Naive thymus-derived CD8-positive, alpha-beta T cell (primary cell): ENCODE measurements at regions not wholly inside any gene's neighbourhood (a gene's known extent, or its start where the extent isn't known, plus 50 kb on each side); places are given as distances from the start of the nearest gene placed in this dataset.
A peak's percentile ranks its signal among the peaks of the same experiment; 100 is the strongest.

Experiments used
- ATAC-seq, 2 donors: fragments of 150-1000 bp; cut with Tn5 transposase in 1 of 2; sonication (Bioruptor Pico), chemical (Tn5 transposase) in 1 of 2; 1 replicate in 1 of 2; 2 replicates in 1 of 2; pipeline ENCODE4 v1.10.0; 2021; ENCODE audit warnings: mild to moderate bottlenecking in 2 of 2, moderate library complexity in 2 of 2
- POLR2A ChIA-PET: fragments of 350-600 bp; sonication (Branson Sonifier 250); formaldehyde crosslinking; loops from one replicate; lab custom pipeline; 2021; ENCODE audit warnings: antibody characterized with exemption; lab: Charles Lee
- DNase-seq, 10 donors: peaks; one replicate each; pipeline versions ENCODE4 v3.0.0 to v3.0.0-alpha.2; 2020 to 2022
- H3K27ac Mint-ChIP-seq, 10 donors: one replicate each; pipeline ENCODE4 v1.8.0; 2020 to 2022; ENCODE audit warnings: mild to moderate bottlenecking in 10 of 10, mixed read lengths in 10 of 10, moderate library complexity in 4 of 10, inconsistent platforms in 1 of 10
- H3K27me3 Mint-ChIP-seq, 5 donors: one replicate each; pipeline ENCODE4 v1.8.0; 2021 to 2022; ENCODE audit warnings: mixed read lengths in 5 of 5
- H3K36me3 Mint-ChIP-seq, 3 donors: one replicate each; pipeline ENCODE4 v1.8.0; 2020 to 2022; ENCODE audit warnings: mixed read lengths in 3 of 3, mild to moderate bottlenecking in 2 of 3, inconsistent platforms in 1 of 3
- H3K4me1 Mint-ChIP-seq, 4 donors: one replicate each; pipeline ENCODE4 v1.8.0; 2021 to 2022; ENCODE audit warnings: mixed read lengths in 4 of 4
- H3K4me3 Mint-ChIP-seq, 10 donors: one replicate each; pipeline ENCODE4 v1.8.0; 2020 to 2022; ENCODE audit warnings: mild to moderate bottlenecking in 10 of 10, mixed read lengths in 10 of 10, moderate library complexity in 6 of 10, inconsistent platforms in 1 of 10
- H3K9me3 Mint-ChIP-seq, 9 donors: one replicate each; pipeline ENCODE4 v1.8.0; 2020 to 2022; ENCODE audit warnings: mixed read lengths in 9 of 9, mild to moderate bottlenecking in 3 of 9, inconsistent platforms in 1 of 9, moderate library complexity in 1 of 9

DNA sequence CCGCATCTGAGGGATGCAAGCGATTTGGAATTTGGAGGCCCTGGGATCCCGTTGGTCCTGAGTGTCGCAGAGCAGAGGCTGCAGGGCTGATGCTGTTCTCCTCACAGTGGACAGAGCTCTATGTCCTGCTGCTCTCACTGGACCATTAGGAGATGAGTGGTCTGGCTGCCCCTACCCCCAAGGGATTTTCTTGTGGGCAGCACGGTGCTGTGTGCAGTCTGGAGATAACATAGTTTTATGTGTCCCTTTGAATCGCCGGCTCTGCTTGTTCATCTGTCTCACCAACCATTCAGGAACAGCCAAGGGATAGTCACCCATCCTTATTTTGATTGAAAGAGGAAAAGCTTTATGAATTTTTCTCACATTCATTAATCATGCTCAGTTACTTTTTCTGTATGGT lies 49.9 kb downstream of the CHRM3 start:
- H3K27me3 Mint-ChIP-seq, result peaks cover 0 to 12% (median 1%) of the 10 kb centered on the region in 5 donors
- no peak overlapping the region for H3K4me3 Mint-ChIP-seq
- peaks cover 0 to under 1% (median 0%) of the 10 kb centered on the region in 3 donors for H3K36me3 Mint-ChIP-seq
- H3K4me1 Mint-ChIP-seq, result no peaks in the 10 kb centered on the region
- POLR2A ChIA-PET, result no interaction called here
- no peak overlapping the region for H3K27ac Mint-ChIP-seq
- H3K9me3 Mint-ChIP-seq, result peaks cover 0 to under 1% (median 0%) of the 10 kb centered on the region in 9 donors
- no peak for DNase-seq
- ATAC-seq, result no peak

DNA sequence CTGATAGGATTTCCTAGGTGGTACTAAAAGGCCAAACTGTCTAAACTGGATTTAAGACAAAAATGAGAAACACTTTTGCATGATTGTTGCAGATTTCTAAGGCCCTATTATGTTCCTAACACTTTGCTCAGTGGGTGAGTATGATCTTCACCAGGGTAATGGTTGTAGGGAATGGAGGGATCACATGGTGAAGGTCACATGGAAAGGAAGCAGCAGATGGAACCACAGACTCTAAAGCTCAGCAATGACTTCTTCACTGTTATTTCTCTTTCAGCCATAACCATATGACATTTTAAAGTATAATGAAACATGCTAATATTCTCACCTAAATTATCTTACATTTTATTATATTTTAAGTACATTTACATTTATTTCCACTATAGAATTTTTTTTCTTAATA lies 51.5 kb downstream of the CHRM3 start:
- Mint-ChIP-seq H3K4me1 (no peaks in the 10 kb centered on the region), H3K9me3 (peaks cover 0 to 5% (median 0%) of the 10 kb centered on the region in 9 donors), H3K27me3 (peaks cover 0 to 12% (median 2%) of the 10 kb centered on the region in 5 donors), H3K27ac (no peak overlapping the region), H3K36me3 (peaks cover 0 to 6% (median 3%) of the 10 kb centered on the region in 3 donors), H3K4me3 (no peak overlapping the region)
- POLR2A ChIA-PET, result no interaction called here
- DNase-seq, result no peak
- no peak for ATAC-seq

DNA sequence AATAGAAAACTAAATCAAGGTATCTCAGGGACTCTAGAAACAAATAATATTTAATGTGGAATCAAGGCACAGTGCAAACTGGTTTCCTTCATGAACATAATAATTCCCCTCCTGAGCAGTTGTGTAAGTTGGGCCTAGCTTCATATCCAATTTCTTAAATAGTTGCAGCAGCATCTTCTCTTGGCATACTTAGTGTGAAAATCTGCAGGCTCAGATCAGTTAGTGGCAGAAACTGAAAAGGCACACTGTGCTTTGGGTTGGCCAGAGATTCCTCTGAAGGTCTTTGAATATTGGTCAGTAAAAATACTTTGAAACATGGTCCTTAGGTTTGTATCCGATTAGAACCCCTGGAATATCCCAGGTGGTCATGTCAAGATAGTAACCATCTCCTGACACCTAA lies 52.5 kb downstream of the CHRM3 start:
- DNase-seq (no peak), ATAC-seq (no peak)
- H3K4me3 Mint-ChIP-seq, result no peak overlapping the region
- peaks cover 0 to 5% (median 0%) of the 10 kb centered on the region in 9 donors for H3K9me3 Mint-ChIP-seq
- POLR2A ChIA-PET, result interaction anchor here (0.8 kb wide), 1 partner anchor 12 kb away, joined by 3 read pairs; no protein-coding TSS in a partner anchor
- no peak overlapping the region for H3K27ac Mint-ChIP-seq
- peaks cover 0 to 6% (median 3%) of the 10 kb centered on the region in 3 donors for H3K36me3 Mint-ChIP-seq
- no peaks in the 10 kb centered on the region for H3K4me1 Mint-ChIP-seq
- H3K27me3 Mint-ChIP-seq, result peaks cover 0 to 12% (median 2%) of the 10 kb centered on the region in 5 donors

DNA sequence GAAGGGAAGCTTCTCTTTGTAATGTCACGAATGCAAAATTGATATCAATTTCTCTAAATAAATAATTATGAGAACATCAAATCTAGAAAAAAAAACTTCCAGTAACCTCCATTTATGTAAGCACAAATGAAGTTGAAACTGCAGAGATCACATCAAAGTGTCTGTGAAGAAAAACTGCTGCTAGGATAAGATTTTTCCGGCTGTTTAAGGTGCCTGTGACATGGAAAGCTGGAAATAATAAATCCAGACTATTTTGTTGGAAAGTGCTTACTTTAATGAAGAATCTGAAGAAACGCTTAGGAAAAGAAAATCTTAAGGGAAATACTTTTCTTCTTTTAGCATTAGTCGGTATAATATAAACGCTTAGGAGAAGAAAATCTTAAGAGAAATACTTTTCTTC lies 57.0 kb downstream of the CHRM3 start:
- Mint-ChIP-seq H3K36me3 (peaks cover 0 to 6% (median 3%) of the 10 kb centered on the region in 3 donors), H3K4me3 (no peak overlapping the region), H3K27ac (no peak overlapping the region), H3K27me3 (peaks cover 0 to 5% (median 1%) of the 10 kb centered on the region in 5 donors), H3K4me1 (no peaks in the 10 kb centered on the region), H3K9me3 (peaks cover 0 to 5% (median 0%) of the 10 kb centered on the region in 9 donors)
- ATAC-seq, result no peak
- POLR2A ChIA-PET, result no interaction called here
- DNase-seq, result no peak

DNA sequence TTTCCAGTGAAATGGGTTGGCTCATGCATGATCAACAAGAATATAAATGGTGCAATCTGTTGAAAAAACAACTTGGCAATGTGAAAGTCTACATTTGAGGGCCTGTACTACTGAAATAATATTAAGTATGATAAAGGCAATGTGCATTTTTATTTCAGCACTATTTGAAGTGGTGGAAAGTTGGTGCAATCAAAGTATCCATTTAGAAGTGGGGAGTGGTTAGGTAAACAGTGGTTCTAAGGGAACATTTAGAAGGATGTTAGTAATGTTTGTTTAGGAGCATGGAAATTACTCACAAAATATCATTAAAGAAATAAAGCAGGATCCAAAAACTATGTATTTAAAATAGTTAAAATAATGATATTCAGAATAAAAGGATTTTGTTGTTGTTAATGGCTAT lies 60.2 kb downstream of the CHRM3 start:
- ATAC-seq, result no peak

DNA sequence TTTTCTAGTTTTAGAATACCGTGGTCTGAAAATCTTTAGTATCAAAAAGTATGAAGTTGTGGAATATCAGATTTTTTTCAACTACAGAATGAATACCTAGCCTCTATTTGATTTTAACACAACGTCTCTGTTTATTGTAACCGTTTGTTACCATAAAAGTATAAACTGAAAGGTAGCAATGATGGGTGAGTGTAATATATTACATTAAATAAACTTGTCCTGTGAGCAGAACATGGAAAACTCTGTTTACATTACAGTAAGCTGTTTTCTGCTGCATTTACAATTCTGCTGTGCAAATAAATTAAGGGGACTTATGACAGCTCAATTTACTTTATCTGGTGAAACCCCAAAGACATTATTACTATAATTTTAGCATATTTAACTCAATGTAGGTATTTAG lies 62.5 kb downstream of the CHRM3 start:
- peaks cover 0 to 2% (median 0%) of the 10 kb centered on the region in 4 donors for H3K4me1 Mint-ChIP-seq
- POLR2A ChIA-PET, result no interaction called here
- ATAC-seq, result no peak
- no peak for DNase-seq
- no peak overlapping the region for H3K27ac Mint-ChIP-seq
- no peaks in the 10 kb centered on the region for H3K36me3 Mint-ChIP-seq
- peaks cover 0 to 2% (median 0%) of the 10 kb centered on the region in 9 donors for H3K9me3 Mint-ChIP-seq
- H3K4me3 Mint-ChIP-seq, result no peak overlapping the region
- peaks cover 0 to 5% (median 0%) of the 10 kb centered on the region in 5 donors for H3K27me3 Mint-ChIP-seq

More for the DNA sequence above, 60.2 kb downstream of the CHRM3 start:
- POLR2A ChIA-PET, result no interaction called here
- Mint-ChIP-seq H3K36me3 (peaks cover 0 to 3% (median under 1%) of the 10 kb centered on the region in 3 donors), H3K9me3 (peaks cover 0 to 3% (median 0%) of the 10 kb centered on the region in 9 donors), H3K4me1 (no peaks in the 10 kb centered on the region), H3K27me3 (peaks cover 0 to 5% (median 0%) of the 10 kb centered on the region in 5 donors), H3K4me3 (no peak overlapping the region), H3K27ac (no peak overlapping the region)
- DNase-seq, result no peak

DNA sequence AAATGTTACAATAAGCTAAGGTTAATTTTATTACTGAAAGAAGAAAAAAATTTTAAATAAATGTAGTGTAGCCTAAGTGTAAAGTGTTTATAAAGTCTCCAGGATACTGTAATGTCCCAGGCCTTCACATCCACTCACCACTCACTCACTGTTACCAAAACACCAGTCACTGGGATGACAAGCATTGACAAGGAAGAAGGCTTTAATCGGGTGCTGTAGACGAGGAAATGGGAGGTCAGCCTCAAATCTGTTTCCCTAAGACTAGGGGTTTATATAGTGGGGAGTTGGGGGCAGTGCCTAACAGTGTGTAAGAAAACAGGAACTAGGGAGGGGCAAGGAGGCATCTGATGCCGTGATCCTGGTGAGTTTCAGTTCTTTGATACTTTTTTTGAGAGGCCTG lies 69.4 kb downstream of the CHRM3 start:
- Mint-ChIP-seq H3K27me3 (no peaks in the 10 kb centered on the region), H3K4me3 (no peak overlapping the region), H3K9me3 (peaks cover 0 to 14% (median 6%) of the 10 kb centered on the region in 9 donors), H3K4me1 (peaks cover 4 to 13% (median 9%) of the 10 kb centered on the region in 4 donors), H3K27ac (no peak overlapping the region), H3K36me3 (peaks cover 0 to 11% (median 7%) of the 10 kb centered on the region in 3 donors)
- ATAC-seq (no peak), DNase-seq (no peak)
- POLR2A ChIA-PET, result no interaction called here

DNA sequence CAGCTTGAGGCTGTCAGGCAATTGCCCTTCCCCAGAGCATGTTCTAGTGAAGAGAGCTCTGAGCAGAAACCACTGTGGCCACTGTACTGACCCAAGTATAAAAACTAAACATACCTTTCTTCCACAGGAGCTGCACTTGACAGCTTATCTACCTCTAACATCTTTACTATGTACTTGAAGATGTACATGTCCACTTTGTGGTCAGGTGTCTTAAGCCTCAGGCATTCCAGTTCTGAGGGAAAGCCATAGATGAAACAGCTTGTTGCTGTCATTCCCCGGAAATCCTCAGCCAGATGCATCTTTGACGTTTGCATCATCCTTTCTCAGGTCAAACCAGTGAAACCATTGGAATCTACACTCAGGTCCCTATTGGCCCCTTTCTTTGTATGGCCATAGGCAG lies 70.4 kb downstream of the CHRM3 start:
- H3K36me3 Mint-ChIP-seq, result peaks cover 0 to 11% (median 7%) of the 10 kb centered on the region in 3 donors
- no peak overlapping the region for H3K4me3 Mint-ChIP-seq
- H3K27ac Mint-ChIP-seq, result no peak overlapping the region
- no peak for ATAC-seq
- POLR2A ChIA-PET, result no interaction called here
- DNase-seq, result no peak
- no peaks in the 10 kb centered on the region for H3K27me3 Mint-ChIP-seq
- H3K4me1 Mint-ChIP-seq, result peaks cover 4 to 13% (median 9%) of the 10 kb centered on the region in 4 donors
- peaks cover 0 to 14% (median 6%) of the 10 kb centered on the region in 9 donors for H3K9me3 Mint-ChIP-seq

DNA sequence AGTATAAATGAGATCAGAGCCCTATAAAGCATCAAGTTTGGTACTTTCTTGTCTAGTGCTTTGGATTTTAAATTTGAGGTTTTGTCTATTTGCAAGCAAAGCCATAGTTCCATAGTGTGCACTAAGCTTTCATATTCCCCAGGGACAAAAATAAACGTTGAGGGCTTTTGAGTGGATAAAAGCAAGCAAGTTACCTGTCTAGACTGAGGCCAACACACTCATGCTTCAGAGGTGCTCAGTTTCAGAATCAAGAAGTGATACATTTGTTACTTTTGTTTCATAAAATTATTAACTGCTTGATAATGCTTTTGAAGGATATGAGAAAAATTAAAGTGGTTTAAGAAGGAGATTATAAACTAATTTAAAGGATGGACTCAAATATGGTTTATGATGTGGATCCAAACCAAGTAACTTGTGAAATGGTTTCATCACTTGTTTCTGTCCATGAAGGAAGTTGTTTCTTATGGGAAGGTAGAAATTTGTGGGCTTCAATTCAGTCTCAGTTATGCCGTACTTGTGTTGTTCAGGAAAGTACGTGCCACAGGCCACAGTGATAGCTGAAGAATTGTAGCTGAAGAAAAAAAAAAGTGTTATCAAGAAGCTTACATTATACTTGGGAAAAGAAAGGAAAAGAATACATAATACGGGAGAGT lies 71.2 kb downstream of the CHRM3 start:
- Mint-ChIP-seq H3K27me3 (no peaks in the 10 kb centered on the region), H3K4me3 (peak overlapping the region in 9 of 10 donors; percentile 25 to 85 (median 56)), H3K27ac (peak overlapping the region in 5 of 10 donors; percentile 42 to 80 (median 51)), H3K4me1 (peaks cover 4 to 13% (median 9%) of the 10 kb centered on the region in 4 donors), H3K36me3 (peaks cover 0 to 11% (median 7%) of the 10 kb centered on the region in 3 donors), H3K9me3 (peaks cover 0 to 14% (median 6%) of the 10 kb centered on the region in 9 donors)
- ATAC-seq (no peak), DNase-seq (no peak)
- POLR2A ChIA-PET, result no interaction called here

DNA sequence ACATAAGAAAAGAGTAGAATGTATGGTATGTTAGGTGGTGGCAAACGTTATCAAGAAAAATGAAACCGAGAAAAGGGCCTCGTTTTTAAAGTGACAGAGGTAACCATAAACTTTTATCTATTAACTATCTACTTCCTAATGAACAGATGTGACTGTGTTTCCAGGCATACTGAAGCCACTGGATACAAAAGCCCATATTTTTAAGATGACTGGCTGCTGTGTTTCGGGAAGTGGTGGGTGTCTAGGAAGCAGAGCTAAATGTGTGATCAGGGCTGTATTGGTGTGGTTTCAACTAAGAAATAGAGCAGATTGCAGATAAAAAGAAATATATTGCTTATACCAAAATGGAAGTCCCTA lies 71.8 kb downstream of the CHRM3 start:
- Mint-ChIP-seq H3K4me3 (peak overlapping the region in 9 of 10 donors; percentile 25 to 85 (median 56)), H3K36me3 (peaks cover 0 to 11% (median 7%) of the 10 kb centered on the region in 3 donors), H3K27me3 (no peaks in the 10 kb centered on the region), H3K27ac (peak overlapping the region in 3 of 10 donors; percentile 48 to 80 (median 51)), H3K4me1 (peaks cover 4 to 13% (median 9%) of the 10 kb centered on the region in 4 donors), H3K9me3 (peaks cover 0 to 14% (median 6%) of the 10 kb centered on the region in 9 donors)
- no peak for ATAC-seq
- DNase-seq, result no peak
- POLR2A ChIA-PET, result no interaction called here

DNA sequence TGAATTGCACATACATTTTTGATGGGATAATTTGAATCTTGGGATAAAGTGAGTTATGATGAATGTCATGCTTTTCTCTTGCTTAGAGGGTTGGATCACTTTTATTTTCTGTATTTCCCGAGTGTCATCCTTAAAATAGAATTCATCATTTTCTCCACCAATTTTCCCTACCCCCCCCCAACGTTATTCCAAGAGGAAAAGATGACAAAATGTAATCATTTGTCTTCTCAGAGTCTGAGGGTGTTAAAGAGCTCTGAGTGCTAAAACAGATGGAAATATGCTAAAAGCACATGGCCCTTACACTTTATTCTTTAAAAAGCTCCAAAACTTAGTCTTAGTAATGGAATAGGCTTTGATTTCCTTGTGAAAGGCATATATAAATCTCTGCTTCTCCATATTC lies 81.4 kb downstream of the CHRM3 start:
- H3K27me3 Mint-ChIP-seq, result peaks cover 0 to 3% (median 0%) of the 10 kb centered on the region in 5 donors

DNA sequence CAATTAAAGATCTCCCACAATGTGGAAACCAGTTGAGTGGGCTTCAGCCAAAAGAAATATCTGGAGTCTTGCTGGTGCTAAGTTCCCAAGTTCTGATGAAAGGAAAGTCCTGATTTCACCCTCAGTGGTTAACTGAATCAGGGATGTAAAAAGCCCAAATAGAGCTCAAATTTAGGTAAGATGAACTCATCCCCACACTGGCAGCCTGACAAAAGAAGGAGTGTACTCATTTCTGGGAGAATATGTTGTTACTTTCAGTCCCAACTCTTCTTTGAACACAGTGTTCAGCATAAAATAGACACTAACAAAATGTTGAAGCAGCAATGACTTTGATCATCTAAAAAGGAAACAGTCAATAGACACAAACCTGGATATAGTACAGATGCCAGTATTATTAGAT lies 91.7 kb downstream of the CHRM3 start:
- Mint-ChIP-seq H3K4me3 (no peak overlapping the region), H3K27ac (no peak overlapping the region), H3K36me3 (peaks cover 0 to 18% (median 3%) of the 10 kb centered on the region in 3 donors), H3K27me3 (no peaks in the 10 kb centered on the region), H3K9me3 (peaks cover 7 to 53% (median 18%) of the 10 kb centered on the region in 9 donors), H3K4me1 (no peaks in the 10 kb centered on the region)
- ATAC-seq, result no peak
- DNase-seq, result no peak
- POLR2A ChIA-PET, result no interaction called here

More for the DNA sequence above, 81.4 kb downstream of the CHRM3 start:
- POLR2A ChIA-PET, result no interaction called here
- Mint-ChIP-seq H3K4me3 (no peak overlapping the region), H3K27ac (no peak overlapping the region), H3K9me3 (no peaks in the 10 kb centered on the region), H3K36me3 (no peaks in the 10 kb centered on the region), H3K4me1 (no peaks in the 10 kb centered on the region)
- no peak for ATAC-seq
- no peak for DNase-seq

DNA sequence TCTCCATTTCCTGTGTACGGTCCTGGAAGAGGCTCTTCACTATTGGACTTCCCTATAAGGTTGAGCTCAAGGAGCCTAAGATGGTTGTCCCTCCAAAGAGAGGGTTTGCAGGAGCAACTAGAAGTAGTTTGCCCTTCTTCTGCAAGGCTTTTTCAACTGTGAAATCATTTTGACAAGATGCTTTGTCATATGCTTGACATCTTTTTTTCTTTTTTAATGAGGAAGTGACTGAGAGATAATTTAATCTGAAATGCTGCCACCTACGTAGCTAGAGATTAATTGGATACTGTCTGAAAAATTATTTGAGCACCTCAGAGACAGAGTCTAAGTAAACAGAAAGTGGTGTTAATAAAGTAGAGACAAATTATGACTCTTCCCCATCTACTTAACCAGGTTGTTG lies 97.0 kb downstream of the CHRM3 start:
- H3K27ac Mint-ChIP-seq, result no peak overlapping the region
- no peaks in the 10 kb centered on the region for H3K27me3 Mint-ChIP-seq
- H3K4me1 Mint-ChIP-seq, result no peaks in the 10 kb centered on the region
- POLR2A ChIA-PET, result no interaction called here
- DNase-seq (no peak), ATAC-seq (no peak)
- no peak overlapping the region for H3K4me3 Mint-ChIP-seq
- H3K36me3 Mint-ChIP-seq, result peaks cover 0 to 9% (median 3%) of the 10 kb centered on the region in 3 donors
- peaks cover 4 to 32% (median 13%) of the 10 kb centered on the region in 9 donors for H3K9me3 Mint-ChIP-seq
